K562 (cell line): ENCODE measurements at regions not wholly inside any gene's neighbourhood (a gene's known extent, or its start where the extent isn't known, plus 50 kb on each side); places are given as distances from the start of the nearest gene placed in this dataset.

Experiments used
- ATAC-seq: fragments of 200-7000 bp; cut with Tn5 transposase; 3 replicates; pipeline ENCODE4 v1.9.1; 2020; ENCODE audit warnings: moderate library complexity
- BruUV-seq: library from RNA; stranded (reverse); fragments of 400-500 nt; replicated peaks from 2 replicates; lab custom pipeline; 2021; lab: Mats Ljungman, UMichigan
- CTCF ChIA-PET: fragments of 300-600 bp; formaldehyde crosslinking; extraction: SDS; loops from one replicate; lab custom pipeline; 2021; ENCODE audit warnings: low intra/inter-chr PET ratio; lab: Yijun Ruan, JAX
- POLR2A ChIA-PET: fragments of 300-600, 350-650 bp; sonication (Branson Sonifier 250); formaldehyde crosslinking; extraction: SDS; loops from one replicate; lab custom pipeline; 2021; ENCODE audit warnings: antibody characterized with exemption, inconsistent platforms; lab: Yijun Ruan, JAX
- DNase-seq, 4 experiments: peaks; one replicate each; pipeline versions ENCODE4 v3.0.0 to v3.0.0-alpha.2; 2011 to 2018; ENCODE audit warnings: low spot score in 3 of 4, mixed read lengths in 3 of 4; ENCODE audit errors: extremely low read depth in 1 of 4
- FAIRE-seq: peaks from 2 replicates; lab custom pipeline; 2011; peaks lifted over from hg19 to GRCh38; lab: Jason Lieb, UNC
- H2AFZ ChIP-seq: 2 replicates; pipeline ENCODE4 v1.6.0; 2011; ENCODE audit warnings: low read depth, low read length, control low read depth, inconsistent platforms
- H3K27ac ChIP-seq: fragments of 200-600 bp; 3 replicates; pipeline ENCODE4 v1.8.0; 2011; ENCODE audit warnings: low read depth, mild to moderate bottlenecking, control low read depth, inconsistent platforms, low read length, moderate library complexity, mixed read lengths; ENCODE audit errors: extremely low read depth
- H3K27me3 ChIP-seq, 2 experiments: fragments of 300-600 bp in 1 of 2; 2 replicates in 1 of 2; 3 replicates in 1 of 2; pipeline versions ENCODE4 v1.6.0 to v1.8.0; 2011; ENCODE audit warnings: inconsistent platforms in 2 of 2, low read length in 2 of 2, mild to moderate bottlenecking in 1 of 2, mixed read lengths in 1 of 2, moderate library complexity in 1 of 2; ENCODE audit not compliant: control insufficient read depth in 2 of 2, insufficient read depth in 2 of 2
- H3K36me3 ChIP-seq: fragments of 300-600 bp; 3 replicates; pipeline ENCODE4 v1.8.0; 2011; ENCODE audit warnings: mild to moderate bottlenecking, low read length, inconsistent platforms; ENCODE audit not compliant: control insufficient read depth, insufficient read depth
- H3K4me1 ChIP-seq, 2 experiments: fragments of 200-600 bp in 1 of 2; replicated peaks in 1 of 2; 2 replicates in 1 of 2; 3 replicates in 1 of 2; pipeline versions ENCODE4 v1.5.1 to v1.8.0; 2011; ENCODE audit warnings: inconsistent platforms in 2 of 2, low read length in 2 of 2, mild to moderate bottlenecking in 1 of 2, mixed read lengths in 1 of 2, moderate library complexity in 1 of 2; ENCODE audit not compliant: control insufficient read depth in 2 of 2, insufficient read depth in 2 of 2
- H3K4me2 ChIP-seq: 2 replicates; pipeline ENCODE4 v1.6.1; 2011; ENCODE audit warnings: low read length, control low read depth, inconsistent platforms, mixed read lengths; ENCODE audit not compliant: insufficient read depth
- H3K4me3 ChIP-seq: fragments of 200-600 bp; sonication (generic), shearing (Covaris generic); 2 replicates; pipeline ENCODE4 v1.5.1; 2016; ENCODE audit warnings: control low read depth, inconsistent platforms
- H3K79me2 ChIP-seq: fragments of 200-600 bp; 3 replicates; pipeline ENCODE4 v1.8.0; 2011; ENCODE audit warnings: low read length, inconsistent platforms; ENCODE audit not compliant: control insufficient read depth, insufficient read depth
- H3K9ac ChIP-seq, 2 experiments: 2 replicates each; pipeline versions ENCODE4 v1.6.0 to v1.6.1; 2011; ENCODE audit warnings: low read depth in 2 of 2, low read length in 2 of 2, control low read depth in 1 of 2, inconsistent platforms in 1 of 2, mild to moderate bottlenecking in 1 of 2, mixed read lengths in 1 of 2; ENCODE audit not compliant: insufficient read depth in 1 of 2
- H3K9me1 ChIP-seq: one replicate; pipeline ENCODE4 v1.6.0; 2011; ENCODE audit warnings: inconsistent platforms, mild to moderate bottlenecking, low read length, moderate library complexity; ENCODE audit not compliant: control insufficient read depth, insufficient read depth
- H3K9me3 ChIP-seq: replicated peaks from 2 replicates; pipeline ENCODE4 v1.5.1; 2011; ENCODE audit warnings: low read depth, low read length, inconsistent platforms; ENCODE audit not compliant: control insufficient read depth, insufficient read depth
- H4K20me1 ChIP-seq: replicated peaks from 2 replicates; pipeline ENCODE4 v1.6.1; 2011; ENCODE audit warnings: low read length, inconsistent platforms, mixed read lengths; ENCODE audit not compliant: control insufficient read depth, insufficient read depth
- BCOR ChIP-seq: fragments of 450-650 bp; IDR thresholded peaks from 2 replicates; pipeline ENCODE4 v1.6.1; 2016
- CLOCK ChIP-seq: fragments of 250-450 bp; sonication (Bioruptor Pico); IDR thresholded peaks from 2 replicates; pipeline ENCODE4 v1.4.0; 2020; ENCODE audit warnings: mild to moderate bottlenecking, moderate library complexity, borderline replicate concordance
- L3MBTL2 ChIP-seq: fragments of 450-650 bp; IDR thresholded peaks from 2 replicates; pipeline ENCODE4 v1.6.1; 2016; ENCODE audit warnings: mild to moderate bottlenecking, moderate library complexity
- RBM25 ChIP-seq: fragments of 200-400 bp; formaldehyde crosslinking; IDR thresholded peaks from 2 replicates; pipeline ENCODE4 v1.6.1; 2018; ENCODE audit warnings: low read length, low read depth, moderate library complexity; ENCODE audit not compliant: severe bottlenecking
- RFX7 ChIP-seq: fragments of 250-450 bp; sonication (Bioruptor Pico); IDR thresholded peaks from 2 replicates; pipeline ENCODE4 v1.5.1; 2021; ENCODE audit warnings: mild to moderate bottlenecking
- SUPT5H ChIP-seq: fragments of 450-650 bp; IDR thresholded peaks from 2 replicates; pipeline ENCODE4 v1.6.1; 2016
- ZBTB33 ChIP-seq: sonication (generic); formaldehyde crosslinking; IDR thresholded peaks from 2 replicates; pipeline ENCODE4 v1.8.1; 2023; ENCODE audit warnings: mild to moderate bottlenecking, missing genetic modification reagents
- ZNF184 ChIP-seq: sonication (generic); formaldehyde crosslinking; IDR thresholded peaks from 2 replicates; pipeline ENCODE4 v1.5.0; 2020; ENCODE audit warnings: missing genetic modification reagents
- WGBS: fragments of 100-300 bp; shearing (Covaris generic); methylation state at CpG from one replicate; pipeline ENCODE4 v1.1.6; 2016; ENCODE audit warnings: low coverage, mixed read lengths; ENCODE audit not compliant: insufficient coverage; ENCODE audit errors: missing lambda C conversion rate; 5-methylcytosine and 5-hydroxymethylcytosine counted together
- in situ Hi-C: fragments of 300-500 bp; cut with MboI; formaldehyde crosslinking; loops from 4 replicates; pipeline ENCODE4 v1.15.0; 2018; ENCODE audit warnings: inconsistent platforms, mixed read lengths
- intact Hi-C: fragments of 100-400 bp; cut with micrococcal nuclease; formaldehyde crosslinking; loops from 2 replicates; pipeline ENCODE4 v1.14.2; 2022

GRCh38 chr22:25475257-25476022, 89.0 kb upstream of the GRK3 start (continued):
- TF ChIP-seq CLOCK (CRISPR knock-in tag) (no peak), SUPT5H (no peak), RFX7 (no peak), ZNF184 (CRISPR knock-in tag) (no peak), ZBTB33 (CRISPR knock-in tag) (no peak)
- TF ChIP-seq, all 486 proteins: peak for 0

- intact Hi-C loops: no loop called here
- in situ Hi-C loops: no loop called here
- Histone ChIP-seq H3K9me3 (no peaks in the 10 kb centered on the region; the same call in 1 of the 2 replicates), H2AFZ (no peak overlapping the region), H3K27ac (no peak overlapping the region), H3K4me2 (no peak overlapping the region), H3K36me3 (no peaks in the 10 kb centered on the region), H3K79me2 (no peaks in the 10 kb centered on the region), H3K4me3 (no peak overlapping the region), H3K9me1 (no peaks in the 10 kb centered on the region), H3K4me1 (no peaks in the 10 kb centered on the region), H3K27me3 (no peaks in the 10 kb centered on the region), H3K9ac (no peak overlapping the region), H4K20me1 (no peaks in the 10 kb centered on the region)
- FAIRE-seq (no peak), ATAC-seq (no peak), DNase-seq (no peak)
- WGBS: 53% methylated on average over 3 of the region's 3 CpGs
- BruUV-seq: no TSS peak
- ChIA-PET POLR2A (interaction anchor here (1.0 kb wide), 1 partner anchor 17 kb away, joined by 3 read pairs; no protein-coding TSS in a partner anchor), CTCF (no interaction called here)
- TF ChIP-seq BCOR: peak; percentile 46; the same call in 1 of the 2 replicates
- TF ChIP-seq L3MBTL2: no peak
- TF ChIP-seq RBM25: peak; percentile 25
These were observed 87.1 kb upstream of the GRK3 start for GRCh38 chr22:25477358-25477757.
